ENCODE measurements at regions not wholly inside any gene's neighbourhood (a gene's known extent, or its start where the extent isn't known, plus 50 kb on each side); places are given as distances from the start of the nearest gene placed in this dataset.
A peak's percentile ranks its signal among the peaks of the same experiment; 100 is the strongest.

DNA sequence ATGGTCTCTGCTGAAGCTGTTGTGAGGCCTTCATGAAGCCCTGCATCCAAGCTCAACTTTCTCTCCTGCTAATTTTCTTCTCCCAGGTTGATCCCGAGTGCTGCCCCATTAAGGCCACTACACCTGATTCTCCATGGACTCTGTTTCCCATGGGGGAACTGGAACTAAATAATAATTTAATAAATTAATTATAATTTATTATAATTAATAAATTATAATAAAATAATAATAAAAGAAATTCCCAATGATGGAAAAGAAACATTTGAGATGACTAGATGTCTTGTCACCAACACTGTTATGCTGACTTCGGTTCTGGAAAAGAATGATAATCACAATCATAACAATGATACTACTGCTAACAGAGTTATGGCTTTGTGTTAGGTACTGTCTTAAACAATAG lies 211.2 kb upstream of the ZP4 start:
- no peak overlapping the region for H3K9ac ChIP-seq (ENCODE audit: low read length)

DNA sequence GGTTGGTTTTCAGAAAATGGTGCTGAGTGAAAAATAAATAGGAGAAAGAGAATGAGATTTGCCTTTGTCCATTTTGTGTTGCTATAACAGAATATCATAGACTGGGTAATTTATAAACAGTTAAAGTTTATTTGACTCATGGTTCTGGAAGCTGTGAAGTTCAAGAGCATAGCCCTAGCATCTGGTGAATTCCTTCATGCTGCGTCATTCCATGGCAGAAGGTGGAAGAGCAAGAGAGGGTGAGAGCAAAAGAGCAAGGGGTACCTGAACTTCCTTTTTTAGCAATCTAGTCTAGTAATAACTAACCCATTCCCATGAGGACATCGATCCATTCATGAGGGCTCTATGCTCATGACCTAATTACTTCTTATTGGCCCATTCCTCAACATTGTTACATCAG lies 209.1 kb upstream of the ZP4 start:
- no peak overlapping the region for H3K27ac ChIP-seq (ENCODE audit: low read length)
- no peak overlapping the region for H2AFZ ChIP-seq (ENCODE audit: low read length)
- no peaks in the 10 kb centered on the region for H3F3A ChIP-seq (ENCODE audit: insufficient read depth, low read length)
- H3K9me2 ChIP-seq (replicated peaks; ENCODE audit: insufficient read depth, low read length) = no peaks in the 10 kb centered on the region
- DNase-seq = no peak
- H3K4me1 ChIP-seq (ENCODE audit: low read length) = no peaks in the 10 kb centered on the region
- H3K36me3 ChIP-seq (replicated peaks; ENCODE audit: insufficient read depth, low read length) = no peaks in the 10 kb centered on the region
- no peaks in the 10 kb centered on the region for H3K27me3 ChIP-seq (replicated peaks; ENCODE audit: insufficient read depth, low read length)
- no peaks in the 10 kb centered on the region for H4K20me1 ChIP-seq (ENCODE audit: insufficient read depth, low read length)
- TF ChIP-seq EZH2phosphoT487 (IDR thresholded peaks at IDR 0.05; ENCODE audit: low read length) = no peak
- TF ChIP-seq, protein P1, sequence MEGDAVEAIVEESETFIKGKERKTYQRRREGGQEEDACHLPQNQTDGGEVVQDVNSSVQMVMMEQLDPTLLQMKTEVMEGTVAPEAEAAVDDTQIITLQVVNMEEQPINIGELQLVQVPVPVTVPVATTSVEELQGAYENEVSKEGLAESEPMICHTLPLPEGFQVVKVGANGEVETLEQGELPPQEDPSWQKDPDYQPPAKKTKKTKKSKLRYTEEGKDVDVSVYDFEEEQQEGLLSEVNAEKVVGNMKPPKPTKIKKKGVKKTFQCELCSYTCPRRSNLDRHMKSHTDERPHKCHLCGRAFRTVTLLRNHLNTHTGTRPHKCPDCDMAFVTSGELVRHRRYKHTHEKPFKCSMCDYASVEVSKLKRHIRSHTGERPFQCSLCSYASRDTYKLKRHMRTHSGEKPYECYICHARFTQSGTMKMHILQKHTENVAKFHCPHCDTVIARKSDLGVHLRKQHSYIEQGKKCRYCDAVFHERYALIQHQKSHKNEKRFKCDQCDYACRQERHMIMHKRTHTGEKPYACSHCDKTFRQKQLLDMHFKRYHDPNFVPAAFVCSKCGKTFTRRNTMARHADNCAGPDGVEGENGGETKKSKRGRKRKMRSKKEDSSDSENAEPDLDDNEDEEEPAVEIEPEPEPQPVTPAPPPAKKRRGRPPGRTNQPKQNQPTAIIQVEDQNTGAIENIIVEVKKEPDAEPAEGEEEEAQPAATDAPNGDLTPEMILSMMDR (IDR thresholded peaks at IDR 0.05; ENCODE audit: low read length) = no peak
- no peak for TF ChIP-seq EZH2 (optimal IDR thresholded peaks at IDR 0.05; ENCODE audit: low read depth, low read length)
- H3K9ac ChIP-seq (ENCODE audit: low read length) = no peak overlapping the region
- no peak overlapping the region for H3K4me2 ChIP-seq (ENCODE audit: low read depth, low read length)
- no peaks in the 10 kb centered on the region for H3K9me3 ChIP-seq (replicated peaks; ENCODE audit: insufficient read depth, low read length)
- no peaks in the 10 kb centered on the region for H3K79me2 ChIP-seq (ENCODE audit: low read length)
- no peak overlapping the region for H3K4me3 ChIP-seq (ENCODE audit: low read length)

More for the DNA sequence above, 211.2 kb upstream of the ZP4 start:
- no peaks in the 10 kb centered on the region for H4K20me1 ChIP-seq (ENCODE audit: insufficient read depth, low read length)
- no peaks in the 10 kb centered on the region for H3K36me3 ChIP-seq (replicated peaks; ENCODE audit: insufficient read depth, low read length)
- no peaks in the 10 kb centered on the region for H3K4me1 ChIP-seq (ENCODE audit: low read length)
- no peaks in the 10 kb centered on the region for H3K27me3 ChIP-seq (replicated peaks; ENCODE audit: insufficient read depth, low read length)
- no peak overlapping the region for H3K4me3 ChIP-seq (ENCODE audit: low read length)
- H3K9me2 ChIP-seq (replicated peaks; ENCODE audit: insufficient read depth, low read length) = no peaks in the 10 kb centered on the region
- no peaks in the 10 kb centered on the region for H3K79me2 ChIP-seq (ENCODE audit: low read length)
- DNase-seq = no peak
- TF ChIP-seq EZH2phosphoT487 (IDR thresholded peaks at IDR 0.05; ENCODE audit: low read length) (no peak), EZH2 (optimal IDR thresholded peaks at IDR 0.05; ENCODE audit: low read depth, low read length) (no peak)
- TF ChIP-seq, protein P1 (IDR thresholded peaks at IDR 0.05; ENCODE audit: low read length) = no peak
- H3K4me2 ChIP-seq (ENCODE audit: low read depth, low read length) = no peak overlapping the region; the same call in 1 of the 2 replicates
- peak overlapping the region; percentile 35; the same call in 1 of the 2 replicates for H2AFZ ChIP-seq (ENCODE audit: low read length)
- H3K27ac ChIP-seq (ENCODE audit: low read length) = no peak overlapping the region
- no peaks in the 10 kb centered on the region for H3F3A ChIP-seq (ENCODE audit: insufficient read depth, low read length)
- no peaks in the 10 kb centered on the region for H3K9me3 ChIP-seq (replicated peaks; ENCODE audit: insufficient read depth, low read length)

GRCh38 chr1:238089615-238090014 lies 198.9 kb upstream of the ZP4 start:
- Histone ChIP-seq H4K20me1 (ENCODE audit: insufficient read depth, low read length) (no peaks in the 10 kb centered on the region), H3K4me2 (ENCODE audit: low read depth, low read length) (no peak overlapping the region), H3K27me3 (replicated peaks; ENCODE audit: insufficient read depth, low read length) (no peaks in the 10 kb centered on the region), H3K9me2 (replicated peaks; ENCODE audit: insufficient read depth, low read length) (no peaks in the 10 kb centered on the region), H3F3A (ENCODE audit: insufficient read depth, low read length) (no peaks in the 10 kb centered on the region), H3K79me2 (ENCODE audit: low read length) (no peaks in the 10 kb centered on the region), H3K9ac (ENCODE audit: low read length) (no peak overlapping the region), H3K36me3 (replicated peaks; ENCODE audit: insufficient read depth, low read length) (no peaks in the 10 kb centered on the region), H3K27ac (ENCODE audit: low read length) (no peak overlapping the region), H3K9me3 (replicated peaks; ENCODE audit: insufficient read depth, low read length) (no peaks in the 10 kb centered on the region), H2AFZ (ENCODE audit: low read length) (no peak overlapping the region), H3K4me1 (ENCODE audit: low read length) (no peaks in the 10 kb centered on the region), H3K4me3 (ENCODE audit: low read length) (no peak overlapping the region)
- no peak for DNase-seq
- TF ChIP-seq EZH2phosphoT487 (IDR thresholded peaks at IDR 0.05; ENCODE audit: low read length) = no peak
- no peak for TF ChIP-seq EZH2 (optimal IDR thresholded peaks at IDR 0.05; ENCODE audit: low read depth, low read length)
- TF ChIP-seq, protein P1 (IDR thresholded peaks at IDR 0.05; ENCODE audit: low read length) = no peak

Measured in MM.1S (cell line).